ENCODE measurements at regions not wholly inside any gene's neighbourhood (a gene's known extent, or its start where the extent isn't known, plus 50 kb on each side); places are given as distances from the start of the nearest gene placed in this dataset.

DNA sequence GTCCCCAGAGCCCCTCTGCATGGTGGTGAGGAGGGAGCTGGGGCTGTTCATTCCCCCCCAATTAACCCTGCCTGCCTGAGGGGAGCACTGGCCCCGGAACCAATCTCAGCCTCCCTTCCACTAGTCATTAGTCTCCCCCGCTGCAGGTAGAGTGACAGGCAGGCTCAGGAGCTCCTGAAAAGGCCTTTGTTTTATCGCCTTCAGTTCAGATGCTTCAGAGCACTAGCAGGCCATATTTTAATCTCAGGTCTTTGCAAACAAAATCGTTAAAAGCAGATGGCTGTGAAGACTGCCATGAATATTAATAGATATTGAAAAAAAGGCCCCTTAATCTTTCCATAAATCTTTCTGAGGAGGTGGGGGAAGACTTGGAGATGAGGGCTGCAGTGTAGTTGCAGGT lies 250.7 kb downstream of the RPS24 start:
- Mint-ChIP-seq H3K4me3 (ENCODE audit: unreplicated experiment) (no peak overlapping the region), H3K27ac (ENCODE audit: unreplicated experiment) (no peak overlapping the region), H3K36me3 (ENCODE audit: unreplicated experiment) (no peaks in the 10 kb centered on the region), H3K9me3 (ENCODE audit: unreplicated experiment) (peaks cover 5% of the 10 kb centered on the region), H3K27me3 (ENCODE audit: unreplicated experiment) (peaks cover 15% of the 10 kb centered on the region), H3K4me1 (ENCODE audit: low read depth, unreplicated experiment) (peaks cover 6% of the 10 kb centered on the region)
- TF ChIP-seq, protein P1, sequence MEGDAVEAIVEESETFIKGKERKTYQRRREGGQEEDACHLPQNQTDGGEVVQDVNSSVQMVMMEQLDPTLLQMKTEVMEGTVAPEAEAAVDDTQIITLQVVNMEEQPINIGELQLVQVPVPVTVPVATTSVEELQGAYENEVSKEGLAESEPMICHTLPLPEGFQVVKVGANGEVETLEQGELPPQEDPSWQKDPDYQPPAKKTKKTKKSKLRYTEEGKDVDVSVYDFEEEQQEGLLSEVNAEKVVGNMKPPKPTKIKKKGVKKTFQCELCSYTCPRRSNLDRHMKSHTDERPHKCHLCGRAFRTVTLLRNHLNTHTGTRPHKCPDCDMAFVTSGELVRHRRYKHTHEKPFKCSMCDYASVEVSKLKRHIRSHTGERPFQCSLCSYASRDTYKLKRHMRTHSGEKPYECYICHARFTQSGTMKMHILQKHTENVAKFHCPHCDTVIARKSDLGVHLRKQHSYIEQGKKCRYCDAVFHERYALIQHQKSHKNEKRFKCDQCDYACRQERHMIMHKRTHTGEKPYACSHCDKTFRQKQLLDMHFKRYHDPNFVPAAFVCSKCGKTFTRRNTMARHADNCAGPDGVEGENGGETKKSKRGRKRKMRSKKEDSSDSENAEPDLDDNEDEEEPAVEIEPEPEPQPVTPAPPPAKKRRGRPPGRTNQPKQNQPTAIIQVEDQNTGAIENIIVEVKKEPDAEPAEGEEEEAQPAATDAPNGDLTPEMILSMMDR (IDR thresholded peaks at IDR 0.05; ENCODE audit: partially characterized antibody, unreplicated experiment), result no peak
- no peak for DNase-seq

DNA sequence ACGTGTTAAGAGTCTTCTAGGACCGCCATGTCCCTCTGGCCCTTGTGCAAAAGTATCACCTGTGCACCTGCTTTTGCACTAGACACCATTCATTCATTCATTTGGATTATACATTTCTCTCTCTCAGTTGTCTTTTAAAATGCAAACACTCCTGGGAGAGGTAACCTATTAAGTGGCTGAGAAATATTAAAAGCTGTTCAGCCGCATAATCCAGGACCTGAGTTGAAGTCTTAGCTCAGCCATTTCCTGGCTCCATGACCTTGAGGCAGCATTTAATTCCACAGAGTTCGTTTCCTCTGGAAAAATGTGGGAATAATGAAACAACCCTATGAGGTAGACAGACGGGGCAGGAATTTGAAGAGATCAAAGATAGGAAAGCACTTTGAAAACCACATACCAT lies 251.6 kb downstream of the RPS24 start:
- peaks cover 5% of the 10 kb centered on the region for H3K36me3 Mint-ChIP-seq (ENCODE audit: unreplicated experiment)
- H3K27me3 Mint-ChIP-seq (ENCODE audit: unreplicated experiment), result peaks cover 18% of the 10 kb centered on the region
- peaks cover 10% of the 10 kb centered on the region for H3K9me3 Mint-ChIP-seq (ENCODE audit: unreplicated experiment)
- no peak overlapping the region for H3K27ac Mint-ChIP-seq (ENCODE audit: unreplicated experiment)
- TF ChIP-seq, protein P1 (IDR thresholded peaks at IDR 0.05; ENCODE audit: partially characterized antibody, unreplicated experiment), result no peak
- peaks cover 13% of the 10 kb centered on the region for H3K4me1 Mint-ChIP-seq (ENCODE audit: low read depth, unreplicated experiment)
- no peak overlapping the region for H3K4me3 Mint-ChIP-seq (ENCODE audit: unreplicated experiment)
- DNase-seq, result no peak

DNA sequence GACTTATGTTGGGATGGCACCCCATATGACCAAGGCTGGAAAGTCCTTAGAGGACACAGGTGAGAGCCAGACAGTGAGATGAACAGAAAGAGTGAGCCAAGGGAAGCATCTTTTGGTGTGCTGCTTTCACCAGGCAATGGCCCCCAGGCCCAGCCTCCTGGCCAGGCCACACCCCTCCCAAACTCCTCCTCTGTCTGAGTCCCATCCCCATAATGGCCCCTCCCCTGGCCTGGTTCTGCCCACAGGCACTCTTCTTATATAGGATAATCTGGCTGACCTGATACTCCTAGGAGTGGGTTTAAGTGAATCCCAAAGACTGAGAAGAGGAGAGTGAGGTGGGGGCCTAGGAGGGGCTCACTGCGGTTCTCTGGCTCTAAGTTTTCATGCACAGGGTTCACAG lies 252.5 kb downstream of the RPS24 start:
- Mint-ChIP-seq H3K27ac (ENCODE audit: unreplicated experiment) (no peak overlapping the region), H3K4me1 (ENCODE audit: low read depth, unreplicated experiment) (peaks cover 22% of the 10 kb centered on the region), H3K9me3 (ENCODE audit: unreplicated experiment) (peaks cover 11% of the 10 kb centered on the region), H3K27me3 (ENCODE audit: unreplicated experiment) (peaks cover 13% of the 10 kb centered on the region), H3K36me3 (ENCODE audit: unreplicated experiment) (peaks cover 5% of the 10 kb centered on the region), H3K4me3 (ENCODE audit: unreplicated experiment) (no peak overlapping the region)
- TF ChIP-seq, protein P1 (IDR thresholded peaks at IDR 0.05; ENCODE audit: partially characterized antibody, unreplicated experiment), result no peak
- peak; percentile 11 for DNase-seq

DNA sequence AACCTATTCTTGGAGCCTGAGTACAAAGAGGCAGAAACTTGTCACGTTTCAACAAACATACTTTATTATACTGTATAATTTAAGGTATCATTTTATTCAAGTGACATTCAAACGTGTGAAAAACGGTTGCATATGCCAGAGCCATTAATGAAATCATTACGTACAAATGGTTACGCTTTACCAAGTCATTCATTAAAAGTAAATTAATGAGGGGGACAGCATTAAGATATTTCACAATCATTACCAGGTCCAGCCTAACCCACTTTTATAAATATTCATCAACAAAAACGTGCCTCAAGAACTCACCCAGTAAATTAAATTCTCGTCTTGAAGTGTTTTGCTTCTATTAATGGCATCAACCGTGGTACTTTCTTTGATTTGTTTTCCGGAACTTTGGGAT lies 253.0 kb downstream of the RPS24 start:
- DNase-seq, result no peak
- Mint-ChIP-seq H3K27ac (ENCODE audit: unreplicated experiment) (no peak overlapping the region), H3K27me3 (ENCODE audit: unreplicated experiment) (peaks cover 13% of the 10 kb centered on the region), H3K9me3 (ENCODE audit: unreplicated experiment) (peaks cover 11% of the 10 kb centered on the region), H3K36me3 (ENCODE audit: unreplicated experiment) (peaks cover 5% of the 10 kb centered on the region), H3K4me1 (ENCODE audit: low read depth, unreplicated experiment) (peaks cover 27% of the 10 kb centered on the region), H3K4me3 (ENCODE audit: unreplicated experiment) (no peak overlapping the region)
- TF ChIP-seq, protein P1 (IDR thresholded peaks at IDR 0.05; ENCODE audit: partially characterized antibody, unreplicated experiment), result no peak

DNA sequence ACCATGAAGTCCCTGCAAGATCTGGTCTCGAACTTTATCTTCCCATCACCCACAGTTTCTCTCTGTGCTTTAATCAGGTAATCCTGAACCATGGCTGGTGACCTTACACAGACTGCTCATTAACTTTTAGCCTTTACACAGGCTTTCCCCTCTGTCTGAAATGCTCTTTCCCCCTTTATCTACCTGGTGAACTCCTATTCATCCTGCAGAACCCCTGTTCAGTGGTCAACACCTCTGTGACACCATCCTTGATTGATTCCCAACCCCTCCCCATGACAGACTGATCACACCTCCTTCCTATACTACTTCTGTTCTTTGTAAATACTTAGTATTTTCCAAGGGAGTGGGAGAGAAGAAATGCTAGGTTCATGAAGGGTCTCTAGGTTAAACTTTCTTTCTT lies 254.0 kb downstream of the RPS24 start:
- Mint-ChIP-seq H3K27me3 (ENCODE audit: unreplicated experiment) (peaks cover 13% of the 10 kb centered on the region), H3K4me1 (ENCODE audit: low read depth, unreplicated experiment) (peaks cover 32% of the 10 kb centered on the region), H3K36me3 (ENCODE audit: unreplicated experiment) (peaks cover 5% of the 10 kb centered on the region), H3K9me3 (ENCODE audit: unreplicated experiment) (peaks cover 12% of the 10 kb centered on the region), H3K27ac (ENCODE audit: unreplicated experiment) (no peak overlapping the region), H3K4me3 (ENCODE audit: unreplicated experiment) (no peak overlapping the region)
- no peak for DNase-seq
- TF ChIP-seq, protein P1 (IDR thresholded peaks at IDR 0.05; ENCODE audit: partially characterized antibody, unreplicated experiment), result no peak
